GM21381 (cell line): ENCODE measurements at regions not wholly inside any gene's neighbourhood (a gene's known extent, or its start where the extent isn't known, plus 50 kb on each side); places are given as distances from the start of the nearest gene placed in this dataset.

Experiments used
- ATAC-seq: cut with Tn5 transposase; IDR thresholded peaks from one replicate; pipeline ENCODE4 v1.9.1; 2021; ENCODE audit warnings: mild to moderate bottlenecking, moderate library complexity; ENCODE audit not compliant: unreplicated experiment

DNA sequence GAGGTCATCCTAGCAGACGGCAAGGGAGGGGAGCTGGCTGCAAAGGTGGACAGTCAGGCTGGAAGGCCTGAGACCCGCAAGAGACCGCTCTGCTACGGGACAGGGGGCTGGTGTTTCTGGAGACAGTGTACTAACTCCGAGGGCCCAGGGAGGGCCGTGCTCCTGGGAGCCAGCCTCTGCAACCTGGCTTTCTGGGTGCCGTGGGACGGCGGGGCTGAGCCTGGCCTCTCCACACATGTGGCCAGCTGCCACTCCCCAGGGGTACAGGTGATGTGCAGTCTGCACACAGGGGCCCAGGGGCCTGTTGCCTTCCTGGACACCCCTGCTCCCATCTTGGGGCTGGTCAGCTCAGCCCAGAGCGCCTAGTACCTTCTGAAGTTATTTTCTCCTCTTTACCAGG, 92.2 kb downstream of the MRPL36 start:
- ATAC-seq: no peak

DNA sequence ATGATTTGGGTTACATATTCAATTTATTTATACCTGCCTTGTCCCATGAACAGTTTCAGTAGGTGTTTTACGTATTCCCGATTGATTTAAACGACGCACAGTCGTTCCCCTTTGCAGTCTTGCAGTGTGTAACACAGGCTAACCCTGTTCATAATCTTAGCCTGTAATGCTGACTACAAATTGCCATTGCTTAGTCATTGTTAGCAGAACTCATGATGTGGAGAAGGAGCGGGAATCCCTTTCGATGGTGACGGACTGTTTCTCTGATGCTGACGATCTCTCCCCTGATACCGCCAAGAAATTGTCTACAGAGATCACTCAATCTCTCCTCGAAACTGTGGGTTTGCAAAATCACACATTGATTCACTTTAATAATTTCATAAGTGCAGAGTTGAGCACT, 93.2 kb downstream of the MRPL36 start:
- ATAC-seq: no peak

GRCh38 chr5:1706021-1706420, 93.6 kb downstream of the MRPL36 start:
- no peak for ATAC-seq

GRCh38 chr5:1704676-1705075, 95.0 kb downstream of the MRPL36 start:
- ATAC-seq: no peak

DNA sequence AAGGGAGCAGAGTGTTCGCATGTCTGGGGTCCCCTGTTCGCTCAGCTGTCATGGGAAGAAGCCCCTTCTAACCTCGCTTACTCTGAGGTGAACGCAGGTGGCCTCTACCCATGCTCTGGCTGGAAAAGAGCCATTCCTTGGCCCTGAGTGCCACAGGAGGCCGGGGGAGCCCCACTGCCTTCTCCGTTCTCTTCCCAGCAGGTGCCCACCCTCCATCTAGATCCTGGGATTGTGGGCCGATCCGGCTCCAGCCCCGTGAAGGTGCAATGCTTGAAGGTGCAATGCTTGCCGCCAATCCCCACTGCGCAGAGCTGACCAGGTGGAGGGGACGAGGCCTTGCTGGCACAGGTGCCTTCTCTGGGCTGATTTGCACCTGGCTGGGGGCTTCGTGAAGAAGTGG, 95.4 kb downstream of the MRPL36 start:
- ATAC-seq: no peak

GRCh38 chr5:1703352-1704050, 96.1 kb downstream of the MRPL36 start:
- ATAC-seq: no peak

DNA sequence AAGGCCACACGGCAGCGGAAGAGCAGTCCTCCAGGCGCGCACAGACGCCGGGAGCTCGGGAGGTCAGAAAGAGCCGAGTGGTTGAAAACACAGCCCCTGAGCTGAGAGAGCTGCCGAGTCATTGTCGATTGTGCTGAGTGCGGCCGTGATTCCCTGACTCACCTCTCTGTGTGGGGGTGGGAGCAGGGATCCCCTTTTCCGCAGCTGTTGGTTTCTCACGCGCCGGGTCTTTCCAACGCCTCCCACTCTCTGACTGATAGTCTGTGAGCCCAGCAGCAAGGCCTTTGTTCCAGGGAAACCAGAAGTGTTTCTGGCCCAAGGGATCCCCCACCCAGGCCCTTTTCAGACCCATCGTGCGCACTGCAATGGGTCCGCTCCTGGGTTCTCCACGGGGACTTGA, 97.3 kb downstream of the MRPL36 start:
- ATAC-seq: no peak

- no peak for ATAC-seq
Observed at GRCh38 chr5:1701884-1702283, 97.8 kb downstream of the MRPL36 start.

DNA sequence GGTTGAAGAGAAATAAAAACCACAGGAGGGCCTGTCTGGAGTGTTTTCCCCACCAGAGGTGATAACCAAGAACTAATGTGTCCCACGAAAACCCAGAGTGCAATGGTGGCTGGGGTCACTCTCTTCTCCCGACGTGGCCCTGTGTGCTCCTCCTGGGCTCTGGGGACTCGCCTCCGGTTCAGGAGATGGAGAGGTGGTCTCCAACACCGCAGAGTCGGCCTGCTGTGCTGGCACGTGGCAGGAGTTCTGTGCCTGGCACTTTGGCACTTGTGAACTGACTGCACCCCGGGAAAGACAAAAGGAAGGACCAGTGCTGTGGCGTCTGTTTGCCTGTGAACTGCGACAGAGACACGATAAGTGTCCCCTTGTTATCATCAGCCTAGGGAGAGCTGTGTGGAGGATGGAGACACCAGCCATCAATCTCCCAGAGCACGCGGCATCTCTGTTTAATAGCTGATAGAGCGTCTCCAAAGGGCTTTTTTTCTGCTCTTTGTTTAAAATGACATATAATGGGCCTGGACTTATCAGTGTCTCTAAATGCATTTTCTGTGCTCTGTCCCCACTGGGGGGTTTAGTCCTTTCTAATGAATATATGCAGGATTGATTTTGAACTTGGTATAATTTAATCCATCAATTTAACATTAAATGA, 98.3 kb downstream of the MRPL36 start:
- no peak for ATAC-seq

DNA sequence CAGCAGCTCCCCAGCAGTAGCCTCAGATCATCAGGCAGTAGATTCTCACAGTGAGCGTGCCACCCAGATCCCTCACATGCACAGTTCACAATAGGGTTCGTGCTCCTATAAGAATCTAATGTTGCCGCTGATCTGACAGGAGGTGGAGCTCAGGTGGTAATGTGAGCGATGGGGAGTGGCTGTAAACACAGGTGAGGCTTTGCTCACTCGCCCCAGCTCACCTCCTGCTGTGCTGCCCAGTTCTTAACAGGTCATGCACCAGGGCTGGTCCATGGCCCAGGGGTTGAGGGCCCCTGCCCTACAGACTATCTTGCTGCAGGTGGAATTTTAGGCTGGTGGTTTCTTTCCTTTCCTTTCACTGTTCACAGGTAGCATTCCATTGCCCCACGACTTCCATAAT, 100.2 kb downstream of the MRPL36 start:
- no peak for ATAC-seq

GRCh38 chr5:1698589-1699316, 100.9 kb downstream of the MRPL36 start:
- no peak for ATAC-seq

GRCh38 chr5:1692381-1692780, 107.3 kb downstream of the MRPL36 start:
- no peak for ATAC-seq

DNA sequence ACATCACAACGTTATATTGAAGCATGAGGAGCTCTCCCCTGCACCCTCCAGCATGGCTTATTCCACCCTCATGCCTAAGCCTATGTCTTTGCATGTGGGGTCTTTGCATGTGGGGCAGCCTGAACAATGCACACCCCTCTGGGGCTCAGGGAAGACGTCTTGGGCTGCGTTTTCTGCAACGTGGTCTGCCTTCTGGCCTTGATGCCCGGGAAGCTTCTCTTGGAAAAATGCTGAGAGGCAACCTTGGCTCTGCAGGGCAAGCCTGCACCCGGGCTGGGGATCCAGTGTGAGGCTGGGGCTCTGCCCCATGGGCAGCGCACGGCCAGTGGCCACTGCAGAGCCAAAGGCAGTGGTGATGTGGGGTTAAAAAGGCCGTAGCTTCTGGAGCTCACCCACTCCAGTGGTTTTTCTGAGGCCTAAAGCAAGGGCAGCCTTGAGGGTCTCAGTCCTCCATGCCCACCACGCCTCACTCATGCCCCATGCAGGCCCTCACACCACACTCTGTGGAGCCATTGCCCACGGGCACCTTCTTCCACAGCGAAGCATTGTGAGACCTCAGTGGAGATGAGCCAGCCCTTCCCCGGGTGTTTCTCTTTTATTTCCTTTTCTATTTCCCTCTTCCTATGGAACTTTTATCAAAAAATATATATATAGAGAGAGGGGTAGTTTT, 112.2 kb downstream of the MRPL36 start:
- no peak for ATAC-seq

- no peak for ATAC-seq
Observed at GRCh38 chr5:1686016-1686802, 113.4 kb downstream of the MRPL36 start.

- ATAC-seq: no peak
Observed at GRCh38 chr5:1685066-1685465, 114.6 kb downstream of the MRPL36 start.

DNA sequence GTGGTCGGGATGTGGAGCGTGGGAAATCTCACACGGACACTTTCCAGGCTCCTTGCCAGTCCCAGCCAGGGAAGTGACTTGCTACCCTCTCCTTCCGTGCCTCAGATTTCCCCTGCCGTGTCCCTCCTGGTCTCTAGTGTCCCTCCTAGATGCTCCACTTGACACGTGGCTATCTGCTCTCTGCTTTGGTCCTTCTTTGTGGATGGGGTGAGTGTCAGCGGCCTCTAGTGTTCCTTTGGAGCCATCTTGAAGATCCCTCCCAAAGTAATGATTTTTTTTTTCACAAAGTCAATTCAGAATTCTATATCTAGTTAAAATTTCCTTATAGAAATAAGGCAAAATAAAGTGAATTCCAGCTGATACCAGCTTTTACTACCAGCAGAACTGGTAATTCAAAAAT, 117.7 kb downstream of the MRPL36 start:
- ATAC-seq: no peak

GRCh38 chr5:1673042-1673677, 126.5 kb downstream of the MRPL36 start:
- no peak for ATAC-seq

- ATAC-seq: no peak
Observed at GRCh38 chr5:1672396-1672795, 127.2 kb downstream of the MRPL36 start.

DNA sequence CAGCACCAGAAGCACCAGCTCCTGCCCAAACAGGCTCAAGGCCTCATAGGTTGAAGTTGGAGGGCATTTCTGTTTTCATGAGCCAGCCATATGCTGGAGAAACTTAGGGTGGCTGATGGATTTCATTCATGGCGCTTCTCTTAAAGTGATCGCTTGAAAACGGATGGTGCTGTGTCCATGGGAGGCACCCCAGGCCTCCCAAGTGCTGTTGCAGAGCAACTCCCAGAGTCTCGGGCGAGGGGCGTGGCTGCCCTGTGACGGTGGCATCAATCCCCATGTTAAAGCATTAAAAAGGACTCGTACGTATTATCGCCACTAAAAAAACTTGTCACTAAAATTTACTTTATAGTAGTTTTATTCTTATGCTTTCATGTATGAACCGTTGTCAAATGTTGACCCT, 128.3 kb downstream of the MRPL36 start:
- no peak for ATAC-seq

DNA sequence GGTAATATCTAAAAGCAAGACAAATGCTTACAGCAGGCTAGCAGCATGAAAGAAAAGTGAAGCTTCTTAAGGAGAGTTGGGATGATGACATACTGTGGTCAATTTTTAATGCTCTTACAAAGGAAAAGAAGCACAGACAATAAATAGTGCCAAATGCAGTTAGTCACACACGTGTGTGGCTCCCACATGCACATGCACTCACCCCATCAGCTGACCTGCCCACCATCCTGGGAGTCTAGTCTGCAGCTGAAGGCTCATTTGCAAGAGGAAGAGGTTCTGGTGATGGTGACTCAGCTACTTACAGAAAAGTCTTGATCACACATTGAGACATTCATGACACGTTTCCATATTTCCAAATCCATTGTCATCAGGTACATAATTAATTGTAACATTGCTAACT, 129.3 kb downstream of the MRPL36 start:
- no peak for ATAC-seq
